BJ (cell line): ENCODE measurements at regions not wholly inside any gene's neighbourhood (a gene's known extent, or its start where the extent isn't known, plus 50 kb on each side); places are given as distances from the start of the nearest gene placed in this dataset.

Source experiments
- CTCF ChIA-PET: fragments of 350-600 bp; formaldehyde crosslinking; extraction: SDS; loops from one replicate; lab custom pipeline; 2021; ENCODE audit warnings: antibody characterized with exemption, inconsistent platforms; lab: Yijun Ruan, JAX
- POLR2A ChIA-PET: fragments of 300-600 bp; sonication (Branson Sonifier 250); formaldehyde crosslinking; extraction: SDS; loops from one replicate; lab custom pipeline; 2021; ENCODE audit warnings: antibody characterized with exemption; lab: Charles Lee
- DNase-seq: peaks from one replicate; pipeline ENCODE4 v3.0.0-alpha.2; 2011; ENCODE audit warnings: low read depth
- H3K27me3 ChIP-seq: 2 replicates; pipeline ENCODE4 v1.6.0; 2011; ENCODE audit warnings: low read length; ENCODE audit not compliant: control insufficient read depth, insufficient read depth
- H3K36me3 ChIP-seq: 2 replicates; pipeline ENCODE4 v1.5.1; 2011; ENCODE audit warnings: low read length; ENCODE audit not compliant: control insufficient read depth, insufficient read depth
- H3K4me3 ChIP-seq: 2 replicates; pipeline ENCODE4 v1.5.1; 2011; ENCODE audit warnings: low read depth, mild to moderate bottlenecking, control low read depth, low read length
- TF ChIP-seq, protein P1 (sequence below): IDR thresholded peaks from 2 replicates; pipeline ENCODE4 v1.5.1; 2011; ENCODE audit warnings: low read depth, mild to moderate bottlenecking, control low read depth, inconsistent platforms, low read length, moderate library complexity; ENCODE audit not compliant: insufficient read depth

DNA sequence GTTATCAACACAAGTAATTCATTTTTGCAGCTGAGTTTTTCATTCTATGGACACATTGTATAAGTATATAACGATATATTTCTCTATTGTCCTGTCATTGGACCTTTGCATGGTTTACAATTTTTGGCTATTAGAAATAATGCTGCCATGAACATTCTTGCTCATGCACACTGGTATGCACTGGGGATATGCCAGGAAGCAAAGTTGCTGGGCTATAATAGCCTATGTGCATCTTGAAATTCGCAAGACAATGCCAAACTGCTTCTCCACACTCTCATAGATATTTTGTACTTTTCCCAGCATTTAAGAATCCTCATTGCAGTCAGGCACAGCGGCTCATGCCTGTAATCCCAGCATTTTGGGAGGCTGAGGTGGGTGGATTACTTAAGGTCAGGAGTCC is 852.6 kb upstream of the ID2 start:
- CTCF ChIA-PET = no interaction called here
- TF ChIP-seq, protein P1, sequence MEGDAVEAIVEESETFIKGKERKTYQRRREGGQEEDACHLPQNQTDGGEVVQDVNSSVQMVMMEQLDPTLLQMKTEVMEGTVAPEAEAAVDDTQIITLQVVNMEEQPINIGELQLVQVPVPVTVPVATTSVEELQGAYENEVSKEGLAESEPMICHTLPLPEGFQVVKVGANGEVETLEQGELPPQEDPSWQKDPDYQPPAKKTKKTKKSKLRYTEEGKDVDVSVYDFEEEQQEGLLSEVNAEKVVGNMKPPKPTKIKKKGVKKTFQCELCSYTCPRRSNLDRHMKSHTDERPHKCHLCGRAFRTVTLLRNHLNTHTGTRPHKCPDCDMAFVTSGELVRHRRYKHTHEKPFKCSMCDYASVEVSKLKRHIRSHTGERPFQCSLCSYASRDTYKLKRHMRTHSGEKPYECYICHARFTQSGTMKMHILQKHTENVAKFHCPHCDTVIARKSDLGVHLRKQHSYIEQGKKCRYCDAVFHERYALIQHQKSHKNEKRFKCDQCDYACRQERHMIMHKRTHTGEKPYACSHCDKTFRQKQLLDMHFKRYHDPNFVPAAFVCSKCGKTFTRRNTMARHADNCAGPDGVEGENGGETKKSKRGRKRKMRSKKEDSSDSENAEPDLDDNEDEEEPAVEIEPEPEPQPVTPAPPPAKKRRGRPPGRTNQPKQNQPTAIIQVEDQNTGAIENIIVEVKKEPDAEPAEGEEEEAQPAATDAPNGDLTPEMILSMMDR = no peak
- DNase-seq = no peak

DNA sequence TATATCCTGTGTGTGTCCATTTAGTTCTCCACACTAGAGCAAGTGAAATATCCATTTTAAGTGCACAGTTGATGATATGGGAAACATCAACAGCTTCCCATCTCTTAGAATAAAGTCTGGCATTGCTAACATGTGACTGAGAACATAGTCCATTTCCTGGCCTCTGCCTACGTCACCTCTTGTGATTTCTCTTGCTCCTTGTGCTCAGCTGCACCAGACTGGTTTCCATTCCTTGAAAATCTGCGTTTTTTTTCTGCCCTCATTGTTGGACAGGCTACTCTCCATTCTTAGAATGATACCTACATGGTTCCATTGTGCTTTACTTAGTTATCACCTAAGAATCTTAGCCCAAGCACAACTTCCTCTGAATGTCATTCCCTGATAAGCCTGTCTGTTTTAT is 851.2 kb upstream of the ID2 start:
- no peak for DNase-seq
- TF ChIP-seq, protein P1 = no peak
- ChIA-PET CTCF (interaction anchor here (0.8 kb wide), 1 partner anchor 321 kb away, joined by 3 read pairs; no protein-coding TSS in a partner anchor), POLR2A (no interaction called here)
- no peaks in the 10 kb centered on the region for H3K36me3 ChIP-seq
- no peaks in the 10 kb centered on the region for H3K27me3 ChIP-seq
- no peak overlapping the region for H3K4me3 ChIP-seq

More for the DNA sequence above, 852.6 kb upstream of the ID2 start:
- Histone ChIP-seq H3K27me3 (no peaks in the 10 kb centered on the region), H3K36me3 (no peaks in the 10 kb centered on the region), H3K4me3 (no peak overlapping the region)
- POLR2A ChIA-PET = no interaction called here

DNA sequence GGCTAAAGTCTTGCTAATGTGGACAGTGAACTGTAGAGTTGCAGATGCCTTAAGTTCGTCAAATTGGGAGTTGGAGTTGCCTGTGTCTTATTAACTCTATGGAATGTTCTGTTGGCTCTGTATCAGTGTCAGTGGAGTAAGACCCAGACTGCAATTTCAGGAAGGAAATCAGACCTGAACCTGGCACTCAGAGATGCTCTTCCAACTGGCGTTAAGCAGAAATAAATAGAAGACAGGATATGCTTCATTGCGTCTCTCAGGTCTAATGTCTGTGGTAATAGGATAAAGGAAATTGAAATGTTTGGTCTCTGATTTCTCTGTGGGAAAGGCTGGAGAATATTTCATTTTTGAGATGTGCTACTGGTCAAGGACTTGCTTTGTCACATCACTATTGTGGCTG is 846.7 kb upstream of the ID2 start:
- no peak for DNase-seq
- Histone ChIP-seq H3K4me3 (no peak overlapping the region), H3K36me3 (no peaks in the 10 kb centered on the region), H3K27me3 (no peaks in the 10 kb centered on the region)
- POLR2A ChIA-PET = no interaction called here
- TF ChIP-seq, protein P1 = no peak
- CTCF ChIA-PET = no interaction called here

DNA sequence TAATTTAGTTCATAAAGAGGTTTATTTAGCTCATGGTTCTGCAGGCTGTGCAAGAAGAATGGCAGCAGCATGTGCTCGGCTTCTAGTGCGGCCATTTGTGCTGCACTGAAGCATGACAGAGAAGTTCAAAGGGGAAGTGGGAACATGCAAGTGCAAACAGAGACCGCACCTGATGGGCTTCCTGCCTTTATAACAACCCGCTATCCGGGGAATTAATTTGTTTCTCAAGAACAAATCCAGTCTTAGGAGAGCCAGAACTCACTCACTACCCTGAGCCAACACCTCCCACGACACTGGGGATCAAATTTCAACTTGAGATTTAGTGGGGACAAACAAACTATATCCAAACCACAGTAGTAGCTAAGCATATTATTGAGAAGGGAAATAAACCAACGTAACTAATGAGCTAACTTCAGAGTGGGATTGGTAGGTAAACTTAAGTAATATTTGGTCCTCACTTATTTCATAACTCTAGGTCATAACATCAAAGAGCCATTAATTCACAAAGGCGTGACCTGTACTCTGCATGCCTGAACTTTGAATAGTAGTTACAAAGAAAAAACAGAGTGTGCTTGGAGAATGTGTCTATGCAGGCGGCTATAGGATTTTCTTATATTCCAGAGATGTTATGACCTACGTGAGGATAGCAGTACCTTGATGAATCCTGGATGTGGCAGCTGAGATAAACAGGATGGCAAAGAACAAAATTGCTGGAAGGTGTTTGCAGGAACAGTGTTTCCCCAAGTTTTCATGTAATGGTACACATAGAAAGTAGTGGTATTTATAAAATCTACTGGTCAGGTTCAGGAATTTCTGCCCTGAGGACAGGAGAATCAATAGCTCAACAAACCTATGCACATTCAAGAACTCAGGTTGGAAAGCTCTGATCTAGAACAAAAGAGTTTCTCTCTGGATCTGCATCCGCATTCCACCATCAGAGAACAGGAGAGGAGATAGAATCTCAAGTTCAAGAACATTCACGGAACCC is 845.9 kb upstream of the ID2 start:
- CTCF ChIA-PET = interaction anchor here (2.4 kb wide), 1 partner anchor 10 kb away, joined by 6 read pairs; no protein-coding TSS in a partner anchor

DNA sequence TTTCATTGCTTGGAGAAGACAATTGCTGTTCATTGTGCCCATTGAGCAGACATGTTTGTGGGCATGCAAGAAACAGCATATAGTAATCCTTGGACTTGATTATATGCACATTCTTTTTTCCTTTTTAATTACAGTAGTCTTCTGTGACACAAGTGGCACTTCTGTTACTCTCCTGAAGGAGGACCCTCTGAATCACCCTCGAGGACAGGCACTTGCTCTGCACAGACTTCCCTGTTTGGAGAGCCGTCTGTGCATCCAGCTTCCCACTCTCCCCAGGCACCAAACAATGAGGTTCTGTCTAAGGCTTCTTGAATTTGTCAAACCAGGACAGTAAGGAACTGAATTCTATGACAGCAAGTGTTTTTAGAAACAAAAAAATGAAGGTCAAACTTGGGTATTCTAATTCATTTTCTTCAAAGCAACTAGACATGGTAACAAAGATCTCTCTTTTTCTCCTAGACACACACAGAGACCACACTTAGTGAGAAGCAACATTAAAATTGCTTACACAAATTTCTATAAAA is 844.6 kb upstream of the ID2 start:
- no peak overlapping the region for H3K4me3 ChIP-seq
- no peaks in the 10 kb centered on the region for H3K36me3 ChIP-seq
- POLR2A ChIA-PET = no interaction called here
- no peaks in the 10 kb centered on the region for H3K27me3 ChIP-seq
- CTCF ChIA-PET = interaction anchor here (2.4 kb wide), 1 partner anchor 11 kb away, joined by 6 read pairs; no protein-coding TSS in a partner anchor
- TF ChIP-seq, protein P1 = no peak
- no peak for DNase-seq

More for the DNA sequence above, 845.9 kb upstream of the ID2 start:
- POLR2A ChIA-PET = no interaction called here
- no peaks in the 10 kb centered on the region for H3K27me3 ChIP-seq
- TF ChIP-seq, protein P1 = no peak
- H3K4me3 ChIP-seq = no peak overlapping the region
- DNase-seq = no peak
- no peaks in the 10 kb centered on the region for H3K36me3 ChIP-seq
